Osteocyte (in vitro differentiated cells): ENCODE measurements at regions not wholly inside any gene's neighbourhood (a gene's known extent, or its start where the extent isn't known, plus 50 kb on each side); places are given as distances from the start of the nearest gene placed in this dataset.

ENCODE experiments used
- DNase-seq: peaks from one replicate; pipeline ENCODE4 v3.0.0; 2021; ENCODE audit warnings: mixed read lengths; ENCODE audit not compliant: unreplicated experiment; ENCODE audit errors: extremely low spot score
- H3K27ac Mint-ChIP-seq: one replicate; pipeline ENCODE4 v1.8.0; 2021; ENCODE audit warnings: mild to moderate bottlenecking, mixed read lengths; ENCODE audit not compliant: unreplicated experiment
- H3K27me3 Mint-ChIP-seq: one replicate; pipeline ENCODE4 v1.8.0; 2021; ENCODE audit warnings: mixed read lengths; ENCODE audit not compliant: unreplicated experiment
- H3K36me3 Mint-ChIP-seq: one replicate; pipeline ENCODE4 v1.8.0; 2021; ENCODE audit warnings: mixed read lengths; ENCODE audit not compliant: unreplicated experiment
- H3K4me1 Mint-ChIP-seq: one replicate; pipeline ENCODE4 v1.8.0; 2021; ENCODE audit warnings: mixed read lengths; ENCODE audit not compliant: unreplicated experiment
- H3K4me3 Mint-ChIP-seq: one replicate; pipeline ENCODE4 v1.8.0; 2021; ENCODE audit warnings: mild to moderate bottlenecking, moderate library complexity, mixed read lengths; ENCODE audit not compliant: unreplicated experiment
- H3K9me3 Mint-ChIP-seq: one replicate; pipeline ENCODE4 v1.8.0; 2021; ENCODE audit warnings: mixed read lengths; ENCODE audit not compliant: unreplicated experiment
- CTCF ChIP-seq: fragments of 200-600 bp; sonication (generic); IDR thresholded peaks from 2 replicates; pipeline ENCODE4 v1.5.0; 2021; ENCODE audit warnings: antibody characterized with exemption, mild to moderate bottlenecking, moderate library complexity

GRCh38 chr6:95767897-95768463, 190.6 kb downstream of the MANEA start:
- H3K9me3 Mint-ChIP-seq: no peaks in the 10 kb centered on the region

GRCh38 chr6:95768539-95768938, 191.2 kb downstream of the MANEA start:
- Mint-ChIP-seq H3K27me3 (no peaks in the 10 kb centered on the region), H3K27ac (no peak overlapping the region), H3K4me1 (no peaks in the 10 kb centered on the region), H3K9me3 (no peaks in the 10 kb centered on the region), H3K36me3 (no peaks in the 10 kb centered on the region), H3K4me3 (no peak overlapping the region)
- TF ChIP-seq CTCF: no peak
- DNase-seq: no peak

More at GRCh38 chr6:95767897-95768463, 190.6 kb downstream of the MANEA start:
- Mint-ChIP-seq H3K36me3 (no peaks in the 10 kb centered on the region), H3K4me1 (no peaks in the 10 kb centered on the region), H3K4me3 (no peak overlapping the region), H3K27ac (no peak overlapping the region), H3K27me3 (no peaks in the 10 kb centered on the region)
- no peak for DNase-seq
- no peak for TF ChIP-seq CTCF

- Mint-ChIP-seq H3K4me3 (no peak overlapping the region), H3K9me3 (no peaks in the 10 kb centered on the region), H3K36me3 (no peaks in the 10 kb centered on the region), H3K27me3 (no peaks in the 10 kb centered on the region), H3K4me1 (no peaks in the 10 kb centered on the region), H3K27ac (no peak overlapping the region)
- DNase-seq: no peak
- no peak for TF ChIP-seq CTCF
These were observed 200.0 kb downstream of the MANEA start for GRCh38 chr6:95777338-95777737.

- no peaks in the 10 kb centered on the region for H3K4me1 Mint-ChIP-seq
- no peaks in the 10 kb centered on the region for H3K36me3 Mint-ChIP-seq
- no peaks in the 10 kb centered on the region for H3K27me3 Mint-ChIP-seq
- no peaks in the 10 kb centered on the region for H3K9me3 Mint-ChIP-seq
- no peak overlapping the region for H3K4me3 Mint-ChIP-seq
- TF ChIP-seq CTCF: no peak
- no peak for DNase-seq
- H3K27ac Mint-ChIP-seq: no peak overlapping the region
These were observed 202.7 kb downstream of the MANEA start for GRCh38 chr6:95780037-95780436.

GRCh38 chr6:95784019-95784418, 206.7 kb downstream of the MANEA start:
- H3K4me3 Mint-ChIP-seq: no peak overlapping the region
- H3K27ac Mint-ChIP-seq: no peak overlapping the region
- TF ChIP-seq CTCF: no peak
- no peaks in the 10 kb centered on the region for H3K4me1 Mint-ChIP-seq
- H3K36me3 Mint-ChIP-seq: no peaks in the 10 kb centered on the region
- H3K9me3 Mint-ChIP-seq: no peaks in the 10 kb centered on the region
- no peaks in the 10 kb centered on the region for H3K27me3 Mint-ChIP-seq
- no peak for DNase-seq
